Vagina (tissue), 2 donors: ENCODE measurements at regions not wholly inside any gene's neighbourhood (a gene's known extent, or its start where the extent isn't known, plus 50 kb on each side); places are given as distances from the start of the nearest gene placed in this dataset.

Source experiments
- POLR2AphosphoS5 ChIP-seq, 2 donors: sonication (generic); formaldehyde crosslinking; IDR thresholded peaks; one replicate each; pipeline ENCODE4 v1.9.0; 2017; ENCODE audit warnings: antibody characterized with exemption in 2 of 2, mild to moderate bottlenecking in 2 of 2, low read depth in 1 of 2; ENCODE audit not compliant: insufficient read depth in 1 of 2
- TF ChIP-seq, protein P1 (sequence below), 3 experiments: fragments of 450-650 bp in 2 of 3; fragments of 200-600 bp in 1 of 3; sonication (generic) in 1 of 3; IDR thresholded peaks; one replicate each; pipeline ENCODE4 v1.5.1; 2017 to 2019; ENCODE audit warnings: antibody characterized with exemption in 3 of 3, mild to moderate bottlenecking in 2 of 3, moderate library complexity in 2 of 3

DNA sequence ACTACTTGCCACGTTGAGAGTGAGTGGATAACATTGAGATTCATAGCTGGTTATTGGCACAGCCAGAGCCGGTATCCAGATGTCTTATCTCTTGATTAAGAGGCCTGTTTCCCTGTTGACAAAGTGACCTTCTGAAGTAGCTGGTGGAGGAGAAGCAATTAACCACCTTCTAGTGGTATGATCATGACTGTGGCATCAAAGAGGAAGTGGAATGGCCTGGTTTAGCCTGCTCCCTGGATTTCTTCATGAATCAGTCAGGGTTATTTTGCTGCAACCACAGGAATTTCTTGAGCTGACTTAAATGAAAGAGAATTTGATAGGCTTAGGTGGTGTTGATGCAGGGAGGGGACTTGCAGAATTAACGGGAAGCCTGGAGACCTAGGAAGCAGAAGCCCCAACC, 398.3 kb downstream of the MFSD1 start:
- TF ChIP-seq, protein P1, sequence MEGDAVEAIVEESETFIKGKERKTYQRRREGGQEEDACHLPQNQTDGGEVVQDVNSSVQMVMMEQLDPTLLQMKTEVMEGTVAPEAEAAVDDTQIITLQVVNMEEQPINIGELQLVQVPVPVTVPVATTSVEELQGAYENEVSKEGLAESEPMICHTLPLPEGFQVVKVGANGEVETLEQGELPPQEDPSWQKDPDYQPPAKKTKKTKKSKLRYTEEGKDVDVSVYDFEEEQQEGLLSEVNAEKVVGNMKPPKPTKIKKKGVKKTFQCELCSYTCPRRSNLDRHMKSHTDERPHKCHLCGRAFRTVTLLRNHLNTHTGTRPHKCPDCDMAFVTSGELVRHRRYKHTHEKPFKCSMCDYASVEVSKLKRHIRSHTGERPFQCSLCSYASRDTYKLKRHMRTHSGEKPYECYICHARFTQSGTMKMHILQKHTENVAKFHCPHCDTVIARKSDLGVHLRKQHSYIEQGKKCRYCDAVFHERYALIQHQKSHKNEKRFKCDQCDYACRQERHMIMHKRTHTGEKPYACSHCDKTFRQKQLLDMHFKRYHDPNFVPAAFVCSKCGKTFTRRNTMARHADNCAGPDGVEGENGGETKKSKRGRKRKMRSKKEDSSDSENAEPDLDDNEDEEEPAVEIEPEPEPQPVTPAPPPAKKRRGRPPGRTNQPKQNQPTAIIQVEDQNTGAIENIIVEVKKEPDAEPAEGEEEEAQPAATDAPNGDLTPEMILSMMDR (IDR thresholded peaks at IDR 0.05), result no peak
- no peak for TF ChIP-seq POLR2AphosphoS5 (IDR thresholded peaks at IDR 0.05; ENCODE audit: insufficient read depth in 1 of 2, low read depth in 1 of 2)
